CD14-positive monocyte (primary cell): ENCODE measurements at regions not wholly inside any gene's neighbourhood (a gene's known extent, or its start where the extent isn't known, plus 50 kb on each side); places are given as distances from the start of the nearest gene placed in this dataset.

ENCODE experiments used
- DNase-seq, 3 donors: peaks; one replicate each; pipeline ENCODE4 v3.0.0-alpha.2; 2011 to 2022
- H2AFZ ChIP-seq: 2 replicates; pipeline ENCODE4 v1.6.0; 2012; ENCODE audit warnings: mild to moderate bottlenecking, low read depth, low read length, inconsistent platforms; ENCODE audit not compliant: insufficient read depth, poor library complexity, severe bottlenecking
- H3K27ac ChIP-seq, 2 donors: 1 replicate in 1 of 2; 2 replicates in 1 of 2; pipeline ENCODE4 v1.5.1; 2012 to 2013; ENCODE audit warnings: low read length in 2 of 2, control low read depth in 1 of 2, inconsistent platforms in 1 of 2, low read depth in 1 of 2, mild to moderate bottlenecking in 1 of 2
- H3K27me3 ChIP-seq, 2 donors: one replicate each; pipeline versions ENCODE4 v1.6.0 to v1.6.1; 2011 to 2013; ENCODE audit warnings: low read length in 2 of 2; ENCODE audit not compliant: control insufficient read depth in 2 of 2, insufficient read depth in 2 of 2
- H3K36me3 ChIP-seq, 2 donors: replicated peaks in 1 of 2; 1 replicate in 1 of 2; 2 replicates in 1 of 2; pipeline versions ENCODE4 v1.5.1 to v1.6.1; 2012 to 2013; ENCODE audit warnings: low read length in 2 of 2, control low read depth in 1 of 2, inconsistent platforms in 1 of 2, mild to moderate bottlenecking in 1 of 2; ENCODE audit not compliant: insufficient read depth in 2 of 2, control insufficient read depth in 1 of 2
- H3K4me1 ChIP-seq, 2 donors: 1 replicate in 1 of 2; 2 replicates in 1 of 2; pipeline versions ENCODE4 v1.5.1 to v1.6.1; 2012 to 2013; ENCODE audit warnings: low read length in 2 of 2, control low read depth in 1 of 2, inconsistent platforms in 1 of 2, mild to moderate bottlenecking in 1 of 2, moderate library complexity in 1 of 2; ENCODE audit not compliant: insufficient read depth in 2 of 2, control insufficient read depth in 1 of 2
- H3K4me2 ChIP-seq: replicated peaks from 2 replicates; pipeline ENCODE3; 2012; ENCODE audit warnings: low read length, moderate library complexity, mild to moderate bottlenecking; ENCODE audit not compliant: poor library complexity, severe bottlenecking; ENCODE audit errors: extremely low read depth
- H3K4me3 ChIP-seq, 3 experiments: fragments of 200-600 bp in 1 of 3; sonication (generic) in 1 of 3; replicated peaks in 1 of 3; 1 replicate in 2 of 3; 2 replicates in 1 of 3; pipeline ENCODE4 v1.5.1; 2011 to 2013; ENCODE audit warnings: low read length in 3 of 3, mild to moderate bottlenecking in 3 of 3, control low read depth in 2 of 3, low read depth in 2 of 3, inconsistent platforms in 1 of 3, moderate library complexity in 1 of 3
- H3K79me2 ChIP-seq: 2 replicates; pipeline ENCODE4 v1.6.0; 2012; ENCODE audit warnings: mild to moderate bottlenecking, control low read depth, inconsistent platforms, low read length, moderate library complexity; ENCODE audit not compliant: insufficient read depth
- H3K9ac ChIP-seq: 2 replicates; pipeline ENCODE4 v1.6.0; 2017; ENCODE audit warnings: low read length, mild to moderate bottlenecking; ENCODE audit not compliant: insufficient read depth, poor library complexity, severe bottlenecking
- H3K9me3 ChIP-seq, 2 donors: replicated peaks in 1 of 2; 1 replicate in 1 of 2; 2 replicates in 1 of 2; pipeline versions ENCODE4 v1.5.1 to v1.6.1; 2012 to 2013; ENCODE audit warnings: low read length in 2 of 2, control low read depth in 1 of 2; ENCODE audit not compliant: control insufficient read depth in 1 of 2, insufficient read depth in 1 of 2
- H4K20me1 ChIP-seq: 2 replicates; pipeline ENCODE4 v1.6.0; 2012; ENCODE audit warnings: mild to moderate bottlenecking, low read length, control low read depth, moderate library complexity; ENCODE audit not compliant: insufficient read depth
- H3K27ac Mint-ChIP-seq, 7 donors: one replicate each; pipeline ENCODE4 v1.8.0; 2020; ENCODE audit warnings: mild to moderate bottlenecking in 7 of 7, mixed read lengths in 7 of 7, moderate library complexity in 6 of 7, inconsistent platforms in 2 of 7
- H3K27me3 Mint-ChIP-seq, 3 donors: one replicate each; pipeline ENCODE4 v1.8.0; 2021 to 2022; ENCODE audit warnings: low read depth in 3 of 3, mild to moderate bottlenecking in 3 of 3, mixed read lengths in 3 of 3, moderate library complexity in 3 of 3, inconsistent platforms in 1 of 3
- H3K36me3 Mint-ChIP-seq, 2 donors: one replicate each; pipeline ENCODE4 v1.8.0; 2020; ENCODE audit warnings: mixed read lengths in 2 of 2, inconsistent platforms in 1 of 2, mild to moderate bottlenecking in 1 of 2
- H3K4me1 Mint-ChIP-seq: one replicate; pipeline ENCODE4 v1.8.0; 2020; ENCODE audit warnings: mild to moderate bottlenecking, mixed read lengths
- H3K4me3 Mint-ChIP-seq, 2 donors: one replicate each; pipeline ENCODE4 v1.8.0; 2020; ENCODE audit warnings: mild to moderate bottlenecking in 2 of 2, mixed read lengths in 2 of 2, moderate library complexity in 1 of 2
- H3K9me3 Mint-ChIP-seq, 7 donors: one replicate each; pipeline ENCODE4 v1.8.0; 2020 to 2022; ENCODE audit warnings: mixed read lengths in 7 of 7, mild to moderate bottlenecking in 6 of 7, moderate library complexity in 6 of 7, inconsistent platforms in 2 of 7
- WGBS: methylation state at CpG from one replicate; pipeline ENCODE4 v1.1.5; 2013; ENCODE audit warnings: missing lambda C conversion rate; ENCODE audit not compliant: insufficient coverage; 5-methylcytosine and 5-hydroxymethylcytosine counted together
- intact Hi-C, 2 donors: fragments of 100-400 bp; cut with micrococcal nuclease; formaldehyde crosslinking; loops; one replicate each; pipeline versions ENCODE4 v1.15.0 to v1.15.1; 2023
- TF ChIP-seq, protein P1 (sequence below): fragments of 200-600 bp; IDR thresholded peaks from one replicate; pipeline ENCODE4 v1.8.0; 2022; ENCODE audit warnings: antibody characterized with exemption, mild to moderate bottlenecking

DNA sequence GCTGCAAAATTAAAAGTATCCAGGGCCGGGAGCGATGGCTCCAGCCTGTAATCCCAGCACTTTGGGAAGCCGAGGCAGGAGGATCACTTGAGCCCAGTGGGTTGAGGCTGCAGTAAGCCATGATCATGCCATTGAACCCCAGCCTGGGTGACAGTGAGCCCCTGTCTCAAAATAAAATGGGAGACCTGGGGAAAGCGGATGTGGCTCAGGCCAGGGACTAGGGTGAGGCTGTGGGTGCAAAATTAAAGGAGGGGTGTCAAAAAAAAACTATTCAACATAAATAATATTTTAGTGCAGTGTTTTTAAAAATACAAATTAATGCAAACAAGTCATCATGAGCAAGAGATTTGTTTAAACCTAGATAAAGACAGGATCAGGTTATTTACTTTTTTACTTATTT lies 100.1 kb upstream of the SLC45A1 start:
- H3K4me1 Mint-ChIP-seq, result peaks cover 44% of the 10 kb centered on the region
- H3K36me3 ChIP-seq, result no peaks in the 10 kb centered on the region
- WGBS, result 77% methylated on average over 3 of the region's 4 CpGs
- peaks cover 34 to 44% of the 10 kb centered on the region in 2 donors for H3K4me1 ChIP-seq
- H3K27ac Mint-ChIP-seq, result peak overlapping the region in 3 of 7 donors; percentile 30 to 63 (median 45)
- H2AFZ ChIP-seq, result peak overlapping the region; percentile 69
- H3K9me3 ChIP-seq, result no peaks in the 10 kb centered on the region
- peaks cover 3 to 5% of the 10 kb centered on the region in 2 donors for H3K36me3 Mint-ChIP-seq
- peaks cover 0 to 24% of the 10 kb centered on the region in 2 donors for H3K27me3 ChIP-seq
- peak overlapping the region in 2 of 3 experiments; percentile 30 to 64 for H3K4me3 ChIP-seq
- no peak overlapping the region for H3K27ac ChIP-seq
- peaks cover 15 to 32% (median 20%) of the 10 kb centered on the region in 3 donors for H3K27me3 Mint-ChIP-seq
- H3K9ac ChIP-seq, result no peak overlapping the region
- intact Hi-C loops, result no loop called here
- no peaks in the 10 kb centered on the region for H4K20me1 ChIP-seq
- H3K4me2 ChIP-seq, result peak overlapping the region; percentile 73
- no peak for DNase-seq
- H3K9me3 Mint-ChIP-seq, result peaks cover 0 to 5% (median 0%) of the 10 kb centered on the region in 7 donors
- H3K4me3 Mint-ChIP-seq, result peak overlapping the region; percentile 64 to 74
- H3K79me2 ChIP-seq, result no peaks in the 10 kb centered on the region
- TF ChIP-seq, protein P1, sequence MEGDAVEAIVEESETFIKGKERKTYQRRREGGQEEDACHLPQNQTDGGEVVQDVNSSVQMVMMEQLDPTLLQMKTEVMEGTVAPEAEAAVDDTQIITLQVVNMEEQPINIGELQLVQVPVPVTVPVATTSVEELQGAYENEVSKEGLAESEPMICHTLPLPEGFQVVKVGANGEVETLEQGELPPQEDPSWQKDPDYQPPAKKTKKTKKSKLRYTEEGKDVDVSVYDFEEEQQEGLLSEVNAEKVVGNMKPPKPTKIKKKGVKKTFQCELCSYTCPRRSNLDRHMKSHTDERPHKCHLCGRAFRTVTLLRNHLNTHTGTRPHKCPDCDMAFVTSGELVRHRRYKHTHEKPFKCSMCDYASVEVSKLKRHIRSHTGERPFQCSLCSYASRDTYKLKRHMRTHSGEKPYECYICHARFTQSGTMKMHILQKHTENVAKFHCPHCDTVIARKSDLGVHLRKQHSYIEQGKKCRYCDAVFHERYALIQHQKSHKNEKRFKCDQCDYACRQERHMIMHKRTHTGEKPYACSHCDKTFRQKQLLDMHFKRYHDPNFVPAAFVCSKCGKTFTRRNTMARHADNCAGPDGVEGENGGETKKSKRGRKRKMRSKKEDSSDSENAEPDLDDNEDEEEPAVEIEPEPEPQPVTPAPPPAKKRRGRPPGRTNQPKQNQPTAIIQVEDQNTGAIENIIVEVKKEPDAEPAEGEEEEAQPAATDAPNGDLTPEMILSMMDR, result no peak

- H4K20me1 ChIP-seq, result no peaks in the 10 kb centered on the region
- H3K27me3 ChIP-seq, result peaks cover 0 to 24% of the 10 kb centered on the region in 2 donors
- H3K9me3 Mint-ChIP-seq, result peaks cover 0 to 5% (median 0%) of the 10 kb centered on the region in 7 donors
- peak overlapping the region; percentile 34 for H3K9ac ChIP-seq
- TF ChIP-seq, protein P1, result no peak
- H3K36me3 ChIP-seq, result no peaks in the 10 kb centered on the region
- H3K27me3 Mint-ChIP-seq, result peaks cover 14 to 32% (median 24%) of the 10 kb centered on the region in 3 donors
- no peaks in the 10 kb centered on the region for H3K79me2 ChIP-seq
- peak overlapping the region; percentile 73 for H3K4me2 ChIP-seq
- peaks cover 41 to 51% of the 10 kb centered on the region in 2 donors for H3K4me1 ChIP-seq
- no peak overlapping the region for H3K27ac ChIP-seq
- peak overlapping the region; percentile 69 for H2AFZ ChIP-seq
- peak in 1 of 3 donors; percentile 22 for DNase-seq
- peak overlapping the region; percentile 10 to 64 (median 30) for H3K4me3 ChIP-seq
- WGBS, result 4% methylated on average over 66 of the region's 70 CpGs
- peaks cover 3 to 5% of the 10 kb centered on the region in 2 donors for H3K36me3 Mint-ChIP-seq
- H3K27ac Mint-ChIP-seq, result peak overlapping the region in 5 of 7 donors; percentile 50 to 84 (median 71)
- intact Hi-C loops, result no loop called here
- H3K9me3 ChIP-seq, result no peaks in the 10 kb centered on the region
- H3K4me1 Mint-ChIP-seq, result peaks cover 51% of the 10 kb centered on the region
- peak overlapping the region; percentile 65 to 91 for H3K4me3 Mint-ChIP-seq
Observed at GRCh38 chr1:8217011-8217711, 100.8 kb upstream of the SLC45A1 start.
